Colonic mucosa (tissue), 4 donors: ENCODE measurements at regions not wholly inside any gene's neighbourhood (a gene's known extent, or its start where the extent isn't known, plus 50 kb on each side); places are given as distances from the start of the nearest gene placed in this dataset.

Source experiments
- DNase-seq: peaks from one replicate; pipeline ENCODE4 v3.0.0-alpha.2; 2020
- H3K27ac ChIP-seq: fragments of 200-600 bp; one replicate; pipeline ENCODE4 v1.8.0; 2021
- H3K27me3 ChIP-seq: fragments of 200-600 bp; one replicate; pipeline ENCODE4 v1.8.0; 2021
- H3K36me3 ChIP-seq: fragments of 200-600 bp; one replicate; pipeline ENCODE4 v1.8.0; 2021
- H3K4me1 ChIP-seq: fragments of 200-600 bp; one replicate; pipeline ENCODE4 v1.8.0; 2021; ENCODE audit warnings: mild to moderate bottlenecking
- H3K4me3 ChIP-seq: fragments of 200-600 bp; one replicate; pipeline ENCODE4 v1.8.0; 2021
- H3K9ac ChIP-seq, 2 donors: one replicate each; pipeline ENCODE4 v1.7.0; 2013; ENCODE audit warnings: control low read depth in 2 of 2, low read depth in 2 of 2, low read length in 2 of 2
- H3K9me3 ChIP-seq: fragments of 200-600 bp; one replicate; pipeline ENCODE4 v1.8.0; 2021
- CTCF ChIP-seq: fragments of 200-600 bp; IDR thresholded peaks from one replicate; pipeline ENCODE4 v1.8.0; 2022; ENCODE audit warnings: antibody characterized with exemption, mild to moderate bottlenecking
- intact Hi-C: fragments of 100-400 bp; cut with DNase I; formaldehyde crosslinking; loops from one replicate; pipeline ENCODE4 v1.14.1; 2022
- donor health status: healthy.
- donor health status: DM: no; HTN: no; CAD: no.
- donor health status: DM: no; HTN: no; CAD: no.

DNA sequence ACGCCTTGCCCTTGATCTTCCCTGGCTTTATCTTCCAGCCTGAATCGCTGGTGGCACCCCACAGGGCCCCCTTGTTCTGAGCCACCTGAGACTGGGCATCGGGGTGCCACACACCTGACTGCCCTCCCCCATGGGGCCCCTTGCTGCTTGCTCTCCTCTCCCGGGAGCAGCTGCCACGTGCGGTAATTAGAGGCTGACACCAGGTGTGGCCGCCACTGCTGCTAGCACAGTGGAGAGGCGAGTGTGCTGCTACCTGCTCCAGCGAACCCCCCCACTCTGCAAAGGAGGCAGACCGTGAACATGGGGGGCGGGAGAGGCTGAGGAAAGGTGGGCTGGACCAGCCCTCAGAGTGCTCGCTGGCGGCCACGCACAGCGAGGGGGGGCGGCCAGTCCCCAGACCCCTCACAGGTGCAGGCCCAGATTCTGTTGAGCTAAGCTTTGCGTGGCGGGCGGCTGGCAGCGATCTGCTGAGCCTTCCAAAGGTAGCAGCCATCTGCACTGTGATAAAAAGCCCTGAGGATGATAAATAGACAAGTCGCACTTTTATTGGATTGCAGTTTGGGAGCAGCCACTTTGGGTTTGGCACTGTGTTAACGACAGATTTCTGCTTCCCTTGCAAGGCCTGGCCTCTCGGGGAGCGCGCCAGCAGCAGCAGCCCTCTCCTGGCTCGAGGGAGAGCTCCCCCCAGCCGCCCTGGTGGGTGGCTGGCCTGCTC lies 167.9 kb upstream of the GSE1 start:
- Histone ChIP-seq H3K27ac (peak overlapping the region; percentile 7), H3K4me1 (peaks cover 20% of the 10 kb centered on the region)
- TF ChIP-seq CTCF, result no peak

DNA sequence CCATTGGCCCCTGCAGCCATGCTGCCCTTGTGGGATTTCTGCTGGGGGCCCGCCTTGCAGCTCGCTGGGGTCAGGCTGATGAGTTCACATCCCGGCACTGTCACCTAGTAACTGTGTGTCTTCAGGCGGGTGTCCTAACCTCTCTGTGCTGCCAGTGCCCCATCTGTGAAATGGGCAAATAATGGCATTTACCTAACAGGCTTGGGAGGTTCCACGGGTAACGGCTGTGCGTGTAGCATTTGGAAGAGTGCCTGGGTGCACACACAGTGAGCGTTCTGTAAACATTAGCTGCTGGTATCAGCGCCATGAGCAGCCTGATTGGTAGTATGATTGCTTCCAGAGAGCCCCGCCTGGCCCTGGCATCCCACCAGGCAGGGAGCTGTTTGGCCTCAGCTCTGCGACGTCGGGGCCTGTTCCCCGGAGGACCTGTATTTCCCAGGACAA lies 167.3 kb upstream of the GSE1 start:
- Histone ChIP-seq H3K4me3 (no peak overlapping the region), H3K4me1 (peaks cover 20% of the 10 kb centered on the region), H3K9me3 (no peaks in the 10 kb centered on the region), H3K27ac (peak overlapping the region; percentile 7), H3K36me3 (no peaks in the 10 kb centered on the region), H3K27me3 (no peaks in the 10 kb centered on the region), H3K9ac (peak overlapping the region in 1 of 2 donors; percentile 51)
- no peak for TF ChIP-seq CTCF
- DNase-seq, result peak; percentile 71
- intact Hi-C loops, result no loop called here

More for the DNA sequence above, 167.9 kb upstream of the GSE1 start:
- intact Hi-C loops, result no loop called here
- H3K9me3 ChIP-seq, result no peaks in the 10 kb centered on the region
- H3K9ac ChIP-seq, result peak overlapping the region in 1 of 2 donors; percentile 51
- DNase-seq, result peak; percentile 71
- H3K36me3 ChIP-seq, result no peaks in the 10 kb centered on the region
- no peak overlapping the region for H3K4me3 ChIP-seq
- no peaks in the 10 kb centered on the region for H3K27me3 ChIP-seq

GRCh38 chr16:85446951-85447692 lies 166.0 kb upstream of the GSE1 start:
- peak overlapping the region; percentile 64 for H3K27ac ChIP-seq

DNA sequence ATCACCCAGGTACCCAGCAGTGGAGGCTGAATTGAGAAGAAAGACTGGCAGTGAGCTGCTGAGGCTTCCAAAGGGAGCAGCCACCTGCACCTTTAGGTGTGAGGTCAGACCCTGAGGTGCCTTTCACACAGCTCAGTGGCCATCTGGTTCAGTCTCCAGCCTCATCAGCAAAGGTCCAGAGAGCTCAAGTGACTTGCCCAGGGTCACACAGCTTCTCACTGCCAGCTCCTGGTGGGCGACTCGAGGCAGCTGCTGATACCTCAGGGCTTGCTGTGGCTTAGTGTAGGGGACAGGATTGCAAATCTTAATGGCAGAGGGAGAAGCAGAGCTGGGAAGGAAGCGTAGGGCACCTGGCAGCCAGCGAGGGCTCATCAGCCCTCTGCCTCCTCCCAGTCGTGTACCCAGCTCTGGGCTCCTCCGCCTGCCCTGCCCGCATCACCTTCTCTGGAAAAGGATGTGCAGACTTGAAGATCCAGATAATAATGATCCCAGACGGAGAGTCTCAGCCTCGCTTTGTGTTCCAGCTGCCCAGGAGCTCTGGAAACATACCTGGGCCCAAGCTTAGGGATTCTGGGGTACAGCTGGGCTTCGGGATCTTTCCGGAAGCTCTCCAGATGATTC lies 165.3 kb upstream of the GSE1 start:
- H3K4me1 ChIP-seq, result peaks cover 20% of the 10 kb centered on the region
- DNase-seq, result no peak
- intact Hi-C loops, result no loop called here
- no peak overlapping the region for H3K4me3 ChIP-seq
- peak overlapping the region; percentile 64 for H3K27ac ChIP-seq
- H3K36me3 ChIP-seq, result no peaks in the 10 kb centered on the region
- TF ChIP-seq CTCF, result no peak
- peak overlapping the region; percentile 14 to 38 for H3K9ac ChIP-seq
- no peaks in the 10 kb centered on the region for H3K9me3 ChIP-seq
- no peaks in the 10 kb centered on the region for H3K27me3 ChIP-seq

More at GRCh38 chr16:85446951-85447692, 166.0 kb upstream of the GSE1 start:
- Histone ChIP-seq H3K9me3 (no peaks in the 10 kb centered on the region), H3K36me3 (no peaks in the 10 kb centered on the region), H3K4me1 (peaks cover 20% of the 10 kb centered on the region), H3K27me3 (no peaks in the 10 kb centered on the region), H3K9ac (peak overlapping the region in 1 of 2 donors; percentile 38), H3K4me3 (no peak overlapping the region)
- DNase-seq, result no peak
- no peak for TF ChIP-seq CTCF
- intact Hi-C loops, result no loop called here

GRCh38 chr16:85448557-85449190 lies 164.4 kb upstream of the GSE1 start:
- H3K9me3 ChIP-seq, result no peaks in the 10 kb centered on the region
- TF ChIP-seq CTCF, result no peak
- DNase-seq, result peak; percentile 85
- no peak overlapping the region for H3K4me3 ChIP-seq
- H3K27ac ChIP-seq, result peak overlapping the region; percentile 64
- peaks cover 20% of the 10 kb centered on the region for H3K4me1 ChIP-seq
- no peaks in the 10 kb centered on the region for H3K36me3 ChIP-seq
- peak overlapping the region in 1 of 2 donors; percentile 63 for H3K9ac ChIP-seq
- intact Hi-C loops, result no loop called here
- H3K27me3 ChIP-seq, result no peaks in the 10 kb centered on the region
